MM.1S (cell line): ENCODE measurements at regions not wholly inside any gene's neighbourhood (a gene's known extent, or its start where the extent isn't known, plus 50 kb on each side); places are given as distances from the start of the nearest gene placed in this dataset.

ENCODE experiments used
- CTCF ChIP-seq: fragments of 300-600 bp; sonication (generic); IDR thresholded peaks from 2 replicates; pipeline ENCODE4 v1.5.1; 2016; ENCODE audit warnings: antibody characterized with exemption, low read length, mixed read lengths
- EZH2 ChIP-seq: fragments of 300-600 bp; sonication (generic); optimal IDR thresholded peaks from 2 replicates; pipeline ENCODE3; 2017; ENCODE audit warnings: low read depth, mild to moderate bottlenecking, antibody characterized with exemption, low read length, mixed read lengths
- EZH2phosphoT487 ChIP-seq: fragments of 300-600 bp; sonication (generic); IDR thresholded peaks from 2 replicates; pipeline ENCODE4 v1.6.1; 2018; ENCODE audit warnings: antibody characterized with exemption, low read length

- TF ChIP-seq EZH2, result no peak
- TF ChIP-seq CTCF, result no peak
- no peak for TF ChIP-seq EZH2phosphoT487
Observed at GRCh38 chr6:47133230-47134000, 91.3 kb upstream of the ADGRF1 start.
